OCI-LY3 (cell line): ENCODE measurements at regions not wholly inside any gene's neighbourhood (a gene's known extent, or its start where the extent isn't known, plus 50 kb on each side); places are given as distances from the start of the nearest gene placed in this dataset.

Experiments used
- CTCF ChIP-seq: fragments of 200-600, 300-600 bp; sonication (generic); IDR thresholded peaks from 2 replicates; pipeline ENCODE4 v1.5.1; 2014; ENCODE audit warnings: antibody characterized with exemption, low read length, low read depth
- EZH2phosphoT487 ChIP-seq: fragments of 200-600 bp; shearing (Covaris generic); IDR thresholded peaks from 2 replicates; pipeline ENCODE4 v1.6.1; 2018; ENCODE audit warnings: antibody characterized with exemption, mixed run types, low read depth

- no peak for TF ChIP-seq CTCF
- TF ChIP-seq EZH2phosphoT487: no peak
Measured at GRCh38 chr3:144775551-144775950, 803.9 kb downstream of the DIPK2A start.
